ENCODE measurements at regions not wholly inside any gene's neighbourhood (a gene's known extent, or its start where the extent isn't known, plus 50 kb on each side); places are given as distances from the start of the nearest gene placed in this dataset.

DNA sequence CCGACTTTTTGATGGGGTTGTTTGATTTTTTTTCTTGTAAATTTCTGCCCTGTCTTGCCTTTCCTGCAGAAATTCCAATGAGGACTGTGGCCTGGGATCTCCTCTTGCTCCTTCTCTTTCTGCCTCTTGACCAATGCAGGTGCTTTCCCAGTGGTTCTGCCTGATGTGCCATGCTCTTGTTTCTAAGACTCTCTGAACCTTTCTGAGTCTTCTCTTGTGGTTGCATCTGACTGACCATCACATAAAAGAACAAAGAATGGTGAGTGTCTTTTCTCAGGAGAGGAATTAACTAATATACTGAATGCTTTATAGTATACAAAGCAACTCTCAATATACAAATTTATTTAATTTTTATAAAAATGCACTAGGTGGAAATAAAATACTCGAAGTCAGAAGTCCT, 424.6 kb downstream of the TRIB2 start:
- Histone ChIP-seq H3K4me1 (ENCODE audit: insufficient read depth, low read length) (no peaks in the 10 kb centered on the region), H3K36me3 (ENCODE audit: insufficient read depth, low read length) (no peaks in the 10 kb centered on the region), H3K4me3 (ENCODE audit: low read length) (no peak overlapping the region), H3K27me3 (ENCODE audit: insufficient read depth, low read length) (no peaks in the 10 kb centered on the region), H3K27ac (ENCODE audit: low read depth, low read length) (no peak overlapping the region), H3K9me3 (ENCODE audit: insufficient read depth, low read depth, low read length) (peaks cover 38% of the 10 kb centered on the region), H3K9ac (ENCODE audit: low read depth, low read length) (no peak overlapping the region)
- 100% methylated on average over 2 of the region's 2 CpGs for WGBS

DNA sequence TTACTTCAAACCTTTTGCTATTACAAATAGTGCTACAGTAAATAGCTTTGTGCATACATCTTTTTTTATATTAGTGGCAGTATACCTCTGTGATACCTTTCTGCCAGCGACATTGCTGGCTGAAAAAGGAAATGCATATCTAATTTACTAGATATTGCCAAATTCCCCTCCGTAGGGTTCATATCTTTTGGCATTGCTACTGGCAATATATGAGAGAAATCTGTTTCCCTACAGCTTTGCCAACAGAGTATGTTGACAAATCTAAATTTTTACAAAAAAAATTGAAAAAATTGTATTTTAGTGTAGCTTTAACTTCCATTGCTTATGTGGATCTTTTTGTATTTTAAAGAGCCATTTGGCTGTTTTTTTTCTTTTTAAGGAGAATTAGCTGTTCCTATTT, 426.7 kb downstream of the TRIB2 start:
- H3K27ac ChIP-seq (ENCODE audit: low read depth, low read length) = no peak overlapping the region
- no peak overlapping the region for H3K9ac ChIP-seq (ENCODE audit: low read depth, low read length)
- H3K4me3 ChIP-seq (ENCODE audit: low read length) = no peak overlapping the region
- H3K4me1 ChIP-seq (ENCODE audit: insufficient read depth, low read length) = no peaks in the 10 kb centered on the region
- no peaks in the 10 kb centered on the region for H3K36me3 ChIP-seq (ENCODE audit: insufficient read depth, low read length)
- H3K27me3 ChIP-seq (ENCODE audit: insufficient read depth, low read length) = no peaks in the 10 kb centered on the region
- peaks cover 42% of the 10 kb centered on the region for H3K9me3 ChIP-seq (ENCODE audit: insufficient read depth, low read depth, low read length)
- 13% methylated on average over 1 of the region's 2 CpGs for WGBS

DNA sequence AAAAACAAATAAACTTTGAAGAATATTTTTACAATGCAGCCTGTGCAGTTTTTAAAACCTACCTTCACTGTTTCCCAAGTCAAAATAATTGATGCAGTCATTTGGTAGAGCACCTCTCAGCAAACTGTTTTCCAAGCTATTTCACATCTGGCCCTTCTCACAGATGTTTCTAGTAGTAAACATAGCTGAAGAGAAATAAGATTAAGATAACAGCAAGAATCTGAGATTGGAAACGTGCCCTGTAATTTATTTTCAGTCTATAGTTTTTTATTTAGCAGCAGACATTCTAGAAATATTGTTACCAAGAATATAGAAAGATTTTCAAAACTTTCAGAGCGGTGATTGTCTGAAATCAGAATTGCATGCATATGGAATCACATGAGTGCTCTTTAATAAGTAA, 440.2 kb downstream of the TRIB2 start:
- 50% methylated on average over 1 of the region's 2 CpGs for WGBS
- Histone ChIP-seq H3K4me3 (ENCODE audit: low read length) (no peak overlapping the region), H3K4me1 (ENCODE audit: insufficient read depth, low read length) (no peaks in the 10 kb centered on the region), H3K9ac (ENCODE audit: low read depth, low read length) (no peak overlapping the region), H3K9me3 (ENCODE audit: insufficient read depth, low read depth, low read length) (peaks cover 37% of the 10 kb centered on the region; the same call in 1 of the 2 replicates), H3K27me3 (ENCODE audit: insufficient read depth, low read length) (no peaks in the 10 kb centered on the region), H3K36me3 (ENCODE audit: insufficient read depth, low read length) (no peaks in the 10 kb centered on the region), H3K27ac (ENCODE audit: low read depth, low read length) (no peak overlapping the region)

DNA sequence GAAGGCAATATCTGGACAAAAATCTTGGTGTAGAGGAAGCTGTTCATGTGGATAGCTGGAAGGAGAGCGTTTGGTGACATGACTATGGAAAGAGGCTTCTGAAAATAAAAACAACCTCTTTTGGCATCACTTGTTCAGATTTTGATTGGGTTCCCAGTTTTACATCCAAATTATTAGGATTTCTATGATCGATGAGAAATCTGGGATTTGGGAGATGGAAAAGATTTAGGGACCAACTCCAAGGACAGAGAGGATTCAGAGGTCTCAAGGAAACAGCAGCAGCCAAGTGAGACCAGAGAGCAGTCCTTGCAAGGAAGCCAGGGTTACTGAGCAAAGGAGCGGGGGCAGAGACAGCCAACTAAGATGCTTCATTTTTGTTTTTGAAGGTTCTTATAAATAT, 441.7 kb downstream of the TRIB2 start:
- H3K4me1 ChIP-seq (ENCODE audit: insufficient read depth, low read length) = no peaks in the 10 kb centered on the region
- 85% methylated on average over 3 of the region's 3 CpGs for WGBS
- no peak overlapping the region for H3K9ac ChIP-seq (ENCODE audit: low read depth, low read length)
- H3K27me3 ChIP-seq (ENCODE audit: insufficient read depth, low read length) = no peaks in the 10 kb centered on the region
- H3K4me3 ChIP-seq (ENCODE audit: low read length) = no peak overlapping the region
- H3K9me3 ChIP-seq (ENCODE audit: insufficient read depth, low read depth, low read length) = peaks cover 42% of the 10 kb centered on the region; the same call in 1 of the 2 replicates
- no peak overlapping the region for H3K27ac ChIP-seq (ENCODE audit: low read depth, low read length)
- H3K36me3 ChIP-seq (ENCODE audit: insufficient read depth, low read length) = no peaks in the 10 kb centered on the region

DNA sequence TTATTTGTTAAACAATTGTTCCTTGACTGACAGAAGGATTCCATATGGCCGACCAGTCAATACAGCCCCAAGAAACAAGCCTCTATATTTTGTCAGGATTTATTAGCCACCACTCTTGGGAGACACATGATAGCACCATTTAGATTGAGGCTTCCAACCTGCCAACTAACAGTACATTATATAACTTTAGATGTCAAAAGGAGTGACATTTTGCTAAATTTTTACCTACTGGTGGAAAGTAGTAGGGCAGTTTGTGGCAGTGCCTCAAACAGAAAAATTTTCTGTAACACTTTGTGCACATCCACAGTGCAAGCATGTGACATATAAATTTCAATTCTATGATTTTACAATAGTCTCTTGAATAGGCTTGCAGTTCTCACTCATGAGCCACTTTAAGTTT, 464.0 kb downstream of the TRIB2 start:
- H3K4me3 ChIP-seq (ENCODE audit: low read length) = no peak overlapping the region
- H3K36me3 ChIP-seq (ENCODE audit: insufficient read depth, low read length) = no peaks in the 10 kb centered on the region
- WGBS = 88% methylated on average over 1 of the region's 1 CpG
- H3K9me3 ChIP-seq (ENCODE audit: insufficient read depth, low read depth, low read length) = peaks cover 62% of the 10 kb centered on the region
- H3K27me3 ChIP-seq (ENCODE audit: insufficient read depth, low read length) = no peaks in the 10 kb centered on the region
- no peak overlapping the region for H3K9ac ChIP-seq (ENCODE audit: low read depth, low read length)
- no peaks in the 10 kb centered on the region for H3K4me1 ChIP-seq (ENCODE audit: insufficient read depth, low read length)
- H3K27ac ChIP-seq (ENCODE audit: low read depth, low read length) = no peak overlapping the region

DNA sequence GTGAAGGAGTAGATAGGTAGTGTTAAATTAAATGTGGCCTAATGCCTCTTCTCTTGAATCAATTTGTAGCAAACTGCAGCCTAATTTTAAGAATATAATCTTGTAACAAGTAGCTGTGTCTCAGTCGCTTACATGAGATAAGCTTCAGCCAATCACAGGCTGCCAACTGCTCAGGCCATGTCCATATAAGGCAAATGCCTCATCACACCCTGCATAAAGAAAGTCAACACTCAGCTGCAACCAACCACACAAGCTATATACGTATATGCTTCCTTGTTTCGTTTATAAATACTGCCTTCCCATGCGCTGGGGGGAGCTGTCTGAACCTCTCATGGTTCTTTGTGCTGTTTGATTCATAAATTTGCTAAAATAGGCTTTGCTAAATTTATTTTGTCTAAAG, 476.3 kb downstream of the TRIB2 start:
- H3K4me1 ChIP-seq (ENCODE audit: insufficient read depth, low read length) = no peaks in the 10 kb centered on the region
- H3K36me3 ChIP-seq (ENCODE audit: insufficient read depth, low read length) = no peaks in the 10 kb centered on the region
- no peaks in the 10 kb centered on the region for H3K27me3 ChIP-seq (ENCODE audit: insufficient read depth, low read length)
- 90% methylated on average over 4 of the region's 4 CpGs for WGBS
- H3K9ac ChIP-seq (ENCODE audit: low read depth, low read length) = no peak overlapping the region
- H3K4me3 ChIP-seq (ENCODE audit: low read length) = no peak overlapping the region
- H3K27ac ChIP-seq (ENCODE audit: low read depth, low read length) = no peak overlapping the region
- peaks cover 38% of the 10 kb centered on the region for H3K9me3 ChIP-seq (ENCODE audit: insufficient read depth, low read depth, low read length)

DNA sequence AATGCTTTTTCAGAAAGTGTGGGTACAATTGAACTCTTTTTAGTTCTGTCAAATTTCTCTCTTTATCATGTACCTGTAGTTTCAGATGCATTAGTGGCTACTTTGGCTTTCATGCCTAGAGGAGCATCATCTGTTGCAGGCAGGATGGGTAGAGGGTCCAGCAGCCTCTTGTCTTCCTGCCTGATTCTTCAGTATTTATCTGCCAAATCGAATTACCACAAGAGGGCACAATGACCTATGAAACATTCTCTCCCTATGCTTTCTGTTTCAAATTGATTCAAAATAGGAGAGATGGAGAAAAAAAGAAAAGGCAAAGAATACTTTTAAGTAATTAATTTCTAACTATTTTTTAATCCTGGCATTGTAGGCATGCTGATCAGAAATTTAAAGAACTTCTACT, 477.2 kb downstream of the TRIB2 start:
- Histone ChIP-seq H3K27me3 (ENCODE audit: insufficient read depth, low read length) (no peaks in the 10 kb centered on the region), H3K27ac (ENCODE audit: low read depth, low read length) (no peak overlapping the region), H3K9me3 (ENCODE audit: insufficient read depth, low read depth, low read length) (peaks cover 44% of the 10 kb centered on the region), H3K9ac (ENCODE audit: low read depth, low read length) (no peak overlapping the region), H3K4me3 (ENCODE audit: low read length) (no peak overlapping the region), H3K4me1 (ENCODE audit: insufficient read depth, low read length) (no peaks in the 10 kb centered on the region), H3K36me3 (ENCODE audit: insufficient read depth, low read length) (no peaks in the 10 kb centered on the region)
- WGBS = 14% methylated on average over 1 of the region's 1 CpG

DNA sequence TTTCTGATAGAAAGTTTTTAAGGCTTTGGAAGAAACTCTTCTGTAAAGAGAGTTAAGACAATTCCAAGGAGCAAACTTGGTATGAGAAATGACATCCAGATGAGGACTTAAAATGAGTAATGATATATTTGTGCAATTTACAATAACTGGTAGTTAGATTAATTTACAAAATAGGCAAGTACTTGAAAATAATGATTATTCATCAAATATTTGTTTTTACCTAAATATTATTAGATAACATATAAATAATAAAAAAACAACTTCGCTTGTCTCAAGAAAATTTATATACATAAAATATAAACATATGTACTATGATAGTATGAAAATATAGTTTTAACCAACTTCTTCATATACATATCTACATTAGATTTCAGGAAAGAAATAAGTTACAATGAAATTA, 478.5 kb downstream of the TRIB2 start:
- Histone ChIP-seq H3K9me3 (ENCODE audit: insufficient read depth, low read depth, low read length) (peaks cover 44% of the 10 kb centered on the region), H3K4me3 (ENCODE audit: low read length) (no peak overlapping the region), H3K36me3 (ENCODE audit: insufficient read depth, low read length) (no peaks in the 10 kb centered on the region), H3K27ac (ENCODE audit: low read depth, low read length) (no peak overlapping the region), H3K27me3 (ENCODE audit: insufficient read depth, low read length) (no peaks in the 10 kb centered on the region), H3K4me1 (ENCODE audit: insufficient read depth, low read length) (no peaks in the 10 kb centered on the region), H3K9ac (ENCODE audit: low read depth, low read length) (no peak overlapping the region)
- no CpG with 5 or more reads among the region's 1 CpG for WGBS

DNA sequence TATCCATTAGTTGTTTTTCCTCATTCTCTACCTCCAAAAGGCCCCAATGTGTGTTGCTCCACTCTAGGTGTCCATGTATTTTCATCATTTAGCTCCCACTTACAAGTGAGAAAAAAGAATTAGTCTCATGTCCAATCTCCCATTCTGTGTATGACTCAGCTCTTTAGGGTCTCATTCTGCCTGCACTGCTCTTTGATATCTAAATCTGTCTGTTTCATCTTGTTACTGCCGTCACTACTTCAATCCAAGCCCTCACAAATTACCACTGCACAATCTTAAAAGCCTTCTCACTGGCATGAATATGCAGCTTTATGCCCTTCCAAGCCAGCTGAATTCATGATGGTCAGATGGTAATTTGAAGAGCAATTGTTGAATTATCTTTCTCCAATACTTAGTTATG, 480.5 kb downstream of the TRIB2 start:
- Histone ChIP-seq H3K36me3 (ENCODE audit: insufficient read depth, low read length) (no peaks in the 10 kb centered on the region), H3K27me3 (ENCODE audit: insufficient read depth, low read length) (no peaks in the 10 kb centered on the region), H3K9ac (ENCODE audit: low read depth, low read length) (no peak overlapping the region), H3K27ac (ENCODE audit: low read depth, low read length) (no peak overlapping the region), H3K4me3 (ENCODE audit: low read length) (no peak overlapping the region), H3K4me1 (ENCODE audit: insufficient read depth, low read length) (no peaks in the 10 kb centered on the region), H3K9me3 (ENCODE audit: insufficient read depth, low read depth, low read length) (peaks cover 42% of the 10 kb centered on the region; the same call in 1 of the 2 replicates)
- WGBS = 88% methylated on average over 1 of the region's 1 CpG

DNA sequence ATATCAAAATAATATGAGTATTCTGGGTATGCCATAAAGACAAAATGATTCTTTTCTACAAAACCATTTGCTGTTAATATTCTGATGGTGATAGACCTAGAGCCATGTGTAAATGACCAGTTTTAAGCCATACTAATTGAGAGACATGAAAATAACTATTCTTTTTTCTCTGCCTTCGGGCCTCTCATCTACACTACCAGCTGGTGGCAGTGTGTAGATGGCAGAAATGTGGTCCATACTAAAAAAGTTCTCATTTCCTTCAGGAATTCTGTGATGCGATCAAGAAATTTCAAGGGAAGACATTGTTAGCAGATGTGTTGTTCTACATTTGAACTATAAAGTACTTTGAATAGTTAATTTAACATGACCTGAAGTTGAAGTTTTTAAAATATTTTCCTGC, 485.2 kb downstream of the TRIB2 start:
- Histone ChIP-seq H3K9ac (ENCODE audit: low read depth, low read length) (no peak overlapping the region), H3K4me1 (ENCODE audit: insufficient read depth, low read length) (no peaks in the 10 kb centered on the region), H3K36me3 (ENCODE audit: insufficient read depth, low read length) (no peaks in the 10 kb centered on the region), H3K27ac (ENCODE audit: low read depth, low read length) (no peak overlapping the region), H3K4me3 (ENCODE audit: low read length) (no peak overlapping the region), H3K9me3 (ENCODE audit: insufficient read depth, low read depth, low read length) (peaks cover 41% of the 10 kb centered on the region), H3K27me3 (ENCODE audit: insufficient read depth, low read length) (no peaks in the 10 kb centered on the region)
- WGBS = 100% methylated on average over 1 of the region's 2 CpGs

DNA sequence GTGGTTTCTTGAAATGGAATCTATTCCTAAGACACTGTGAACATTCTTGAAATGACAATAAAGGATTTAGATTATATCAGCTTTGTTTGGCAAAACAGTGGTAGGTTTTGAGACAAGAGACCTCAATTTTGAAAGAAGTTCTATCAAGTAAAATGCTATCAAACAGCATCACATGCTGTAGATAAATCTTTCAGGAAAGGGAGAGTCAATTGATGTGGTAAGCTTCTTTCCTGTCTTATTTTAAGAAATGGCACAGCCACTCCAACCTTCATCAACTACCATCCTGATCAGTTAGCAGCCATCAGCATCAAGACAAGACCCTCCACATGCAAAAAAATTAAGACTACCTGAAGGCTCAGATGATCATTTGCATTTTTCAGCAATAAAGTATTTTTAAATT, 495.4 kb downstream of the TRIB2 start:
- Histone ChIP-seq H3K36me3 (ENCODE audit: insufficient read depth, low read length) (no peaks in the 10 kb centered on the region), H3K27me3 (ENCODE audit: insufficient read depth, low read length) (no peaks in the 10 kb centered on the region), H3K9me3 (ENCODE audit: insufficient read depth, low read depth, low read length) (peaks cover 75% of the 10 kb centered on the region), H3K27ac (ENCODE audit: low read depth, low read length) (no peak overlapping the region), H3K4me3 (ENCODE audit: low read length) (no peak overlapping the region), H3K4me1 (ENCODE audit: insufficient read depth, low read length) (no peaks in the 10 kb centered on the region), H3K9ac (ENCODE audit: low read depth, low read length) (no peak overlapping the region)

DNA sequence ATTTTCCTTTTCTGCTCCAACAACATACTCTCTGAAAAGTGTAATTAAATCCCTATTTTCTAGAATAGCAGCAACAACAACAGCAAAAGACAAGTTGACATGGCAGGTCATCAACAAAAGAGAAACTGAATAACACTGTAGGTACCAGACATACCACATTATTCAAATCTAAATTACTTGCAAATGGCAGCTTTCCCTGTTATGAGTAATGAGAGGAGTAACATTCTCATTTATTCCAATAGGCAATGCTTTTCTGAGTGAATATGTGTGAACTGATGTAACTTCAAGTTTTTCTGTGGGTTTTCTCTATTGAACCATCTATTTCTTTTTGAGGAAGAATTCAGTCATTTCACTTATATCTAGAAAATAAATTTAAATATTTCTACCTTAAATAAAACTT, 501.5 kb downstream of the TRIB2 start:
- Histone ChIP-seq H3K9me3 (ENCODE audit: insufficient read depth, low read depth, low read length) (peaks cover 49% of the 10 kb centered on the region), H3K4me3 (ENCODE audit: low read length) (no peak overlapping the region), H3K9ac (ENCODE audit: low read depth, low read length) (no peak overlapping the region), H3K36me3 (ENCODE audit: insufficient read depth, low read length) (no peaks in the 10 kb centered on the region), H3K27ac (ENCODE audit: low read depth, low read length) (no peak overlapping the region), H3K27me3 (ENCODE audit: insufficient read depth, low read length) (no peaks in the 10 kb centered on the region), H3K4me1 (ENCODE audit: insufficient read depth, low read length) (no peaks in the 10 kb centered on the region)

Measured in HUES64 (cell line).